Vagina (tissue), 2 donors: ENCODE measurements at regions not wholly inside any gene's neighbourhood (a gene's known extent, or its start where the extent isn't known, plus 50 kb on each side); places are given as distances from the start of the nearest gene placed in this dataset.

Source experiments
- CTCF ChIP-seq, 3 experiments: fragments of 450-650 bp in 2 of 3; fragments of 200-600 bp in 1 of 3; sonication (generic) in 1 of 3; IDR thresholded peaks; one replicate each; pipeline ENCODE4 v1.5.1; 2017 to 2019; ENCODE audit warnings: antibody characterized with exemption in 3 of 3, mild to moderate bottlenecking in 2 of 3, moderate library complexity in 2 of 3
- POLR2A ChIP-seq, 2 donors: fragments of 450-650 bp; IDR thresholded peaks; one replicate each; pipeline ENCODE4 v1.6.1; 2017; ENCODE audit warnings: antibody characterized with exemption in 2 of 2, mild to moderate bottlenecking in 2 of 2, moderate library complexity in 2 of 2

GRCh38 chr2:160955578-160955977 is 204.7 kb upstream of the TANK start:
- no peak for TF ChIP-seq CTCF (IDR thresholded peaks at IDR 0.05)
- TF ChIP-seq POLR2A (IDR thresholded peaks at IDR 0.05): no peak
